T-helper 2 cell treated with Interferon-gamma antibody and Interleukin-4, amounts not matched to agents 100 ng/mL and 5 ng/mL, for 36 hours (primary cell): ENCODE measurements at regions not wholly inside any gene's neighbourhood (a gene's known extent, or its start where the extent isn't known, plus 50 kb on each side); places are given as distances from the start of the nearest gene placed in this dataset.

ENCODE experiments used
- intact Hi-C: fragments of 100-400 bp; cut with micrococcal nuclease; formaldehyde crosslinking; loops from one replicate; pipeline ENCODE4 v1.15.1; 2023

- intact Hi-C loops: loop anchor here (5.0 kb wide), 1 partner anchor 706 kb away; no protein-coding TSS in a partner anchor
Measured at GRCh38 chr9:87322840-87323635, 174.6 kb upstream of the DAPK1 start.

- intact Hi-C loops: loop anchor here (1.0 to 5.0 kb wide), 3 partner anchors 707 to 909 kb away; no protein-coding TSS in a partner anchor
Measured at GRCh38 chr9:87323928-87324327, 173.7 kb upstream of the DAPK1 start.

DNA sequence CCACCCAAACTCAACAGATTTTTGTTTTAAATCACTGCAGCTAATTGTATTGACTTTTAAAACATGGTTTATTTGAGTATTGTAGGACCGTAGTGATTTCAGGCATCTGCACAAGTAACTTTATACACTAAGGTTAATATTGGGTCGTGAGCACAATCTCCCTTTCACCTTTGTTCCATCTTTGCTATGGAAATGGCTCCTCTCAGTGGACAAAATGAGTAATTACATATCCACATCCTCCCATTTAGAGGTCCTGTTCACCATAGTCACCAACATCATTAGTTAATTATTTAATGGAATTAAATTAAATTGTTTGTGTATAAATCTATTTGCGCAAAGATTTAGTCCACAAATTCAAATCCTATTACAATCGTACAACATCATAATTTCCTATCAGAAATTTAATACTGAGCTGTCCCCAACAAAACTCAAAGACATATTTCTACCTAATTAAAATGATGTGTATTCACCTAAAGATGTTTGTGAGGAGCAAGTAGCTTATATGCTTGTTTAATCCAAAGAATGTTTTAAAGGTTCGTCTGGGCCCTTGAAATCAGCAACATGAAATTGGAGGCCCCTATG lies 173.0 kb upstream of the DAPK1 start:
- intact Hi-C loops: loop anchor here (1.0 to 5.0 kb wide), 4 partner anchors 687 to 910 kb away; no protein-coding TSS in a partner anchor

DNA sequence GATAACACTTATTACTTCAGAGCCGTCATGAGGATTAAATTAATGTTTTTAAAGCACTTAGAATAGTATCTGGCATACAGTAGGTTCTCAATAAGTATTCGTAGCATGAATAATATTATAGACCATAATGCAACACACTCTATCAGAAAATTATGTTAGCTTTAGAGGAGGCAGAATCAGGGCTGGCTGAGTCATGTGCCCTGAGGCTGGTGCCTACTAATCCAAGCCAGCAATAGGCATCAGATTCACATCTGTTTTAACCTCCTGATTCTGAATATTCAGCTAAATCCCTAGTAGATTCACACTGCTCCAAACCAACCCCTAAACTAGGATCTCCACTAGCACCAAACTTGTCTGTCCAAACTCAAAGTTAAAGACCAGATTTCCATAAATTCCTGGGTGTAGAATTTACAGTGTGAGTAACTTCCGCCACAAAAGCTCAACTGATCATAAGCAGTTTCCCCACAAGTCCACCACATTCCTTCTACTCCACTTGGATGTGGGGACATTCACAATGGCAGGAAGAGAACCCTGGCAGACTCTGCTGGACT lies 170.0 kb upstream of the DAPK1 start:
- intact Hi-C loops: loop anchor here (5.0 kb wide), 1 partner anchor 690 kb away; no protein-coding TSS in a partner anchor

GRCh38 chr9:87333802-87334201 lies 163.9 kb upstream of the DAPK1 start:
- intact Hi-C loops: no loop called here

DNA sequence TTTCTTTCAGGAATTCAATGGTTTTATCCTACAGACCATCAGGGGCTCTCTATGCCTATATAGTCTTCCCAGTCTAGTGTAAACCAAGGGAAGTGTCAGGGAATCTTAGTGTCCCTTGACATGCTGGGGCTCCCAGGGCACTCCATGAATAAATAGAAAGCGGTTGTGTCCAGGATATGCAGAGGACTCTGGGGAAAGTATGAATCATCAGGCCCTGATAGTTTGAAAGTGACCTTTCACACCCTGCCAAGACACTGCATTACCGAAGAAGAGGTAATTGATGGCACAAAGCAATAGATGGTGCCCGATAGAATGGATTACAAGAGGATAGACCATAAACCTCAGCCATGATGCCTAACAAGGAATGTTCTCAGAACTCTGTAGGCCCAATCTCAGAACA lies 163.3 kb upstream of the DAPK1 start:
- intact Hi-C loops: no loop called here

- intact Hi-C loops: no loop called here
Measured at GRCh38 chr9:87336407-87336806, 161.3 kb upstream of the DAPK1 start.

GRCh38 chr9:87336914-87337333 lies 160.7 kb upstream of the DAPK1 start:
- intact Hi-C loops: loop anchor here (1.0 kb wide), 1 partner anchor 326 kb away; no protein-coding TSS in a partner anchor

GRCh38 chr9:87337335-87338087 lies 160.2 kb upstream of the DAPK1 start:
- intact Hi-C loops: loop anchor here (1.0 kb wide), 1 partner anchor 326 kb away; no protein-coding TSS in a partner anchor

GRCh38 chr9:87338088-87338989 lies 159.3 kb upstream of the DAPK1 start:
- intact Hi-C loops: no loop called here

DNA sequence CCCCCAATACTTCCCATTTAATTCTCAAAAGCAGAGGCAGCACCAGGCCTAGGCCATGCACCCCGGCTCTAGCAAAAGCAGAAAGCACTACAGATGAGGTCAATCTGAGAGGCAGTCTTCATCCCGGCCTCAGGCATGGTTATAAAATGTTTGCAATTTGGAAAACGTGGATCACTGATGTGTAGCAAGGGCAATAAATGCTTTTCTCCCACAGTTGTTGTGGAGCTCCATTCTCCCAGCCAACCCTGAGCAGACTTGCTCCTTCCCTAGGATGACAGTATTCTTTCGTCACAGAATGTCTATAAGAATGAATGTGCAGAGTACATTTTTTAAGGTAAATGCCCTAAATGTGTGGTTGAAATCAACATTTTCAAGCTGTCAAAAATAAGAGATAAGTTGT lies 157.3 kb upstream of the DAPK1 start:
- intact Hi-C loops: no loop called here

- intact Hi-C loops: no loop called here
Measured at GRCh38 chr9:87342743-87343142, 154.9 kb upstream of the DAPK1 start.

GRCh38 chr9:87343816-87344430 lies 153.7 kb upstream of the DAPK1 start:
- intact Hi-C loops: no loop called here

DNA sequence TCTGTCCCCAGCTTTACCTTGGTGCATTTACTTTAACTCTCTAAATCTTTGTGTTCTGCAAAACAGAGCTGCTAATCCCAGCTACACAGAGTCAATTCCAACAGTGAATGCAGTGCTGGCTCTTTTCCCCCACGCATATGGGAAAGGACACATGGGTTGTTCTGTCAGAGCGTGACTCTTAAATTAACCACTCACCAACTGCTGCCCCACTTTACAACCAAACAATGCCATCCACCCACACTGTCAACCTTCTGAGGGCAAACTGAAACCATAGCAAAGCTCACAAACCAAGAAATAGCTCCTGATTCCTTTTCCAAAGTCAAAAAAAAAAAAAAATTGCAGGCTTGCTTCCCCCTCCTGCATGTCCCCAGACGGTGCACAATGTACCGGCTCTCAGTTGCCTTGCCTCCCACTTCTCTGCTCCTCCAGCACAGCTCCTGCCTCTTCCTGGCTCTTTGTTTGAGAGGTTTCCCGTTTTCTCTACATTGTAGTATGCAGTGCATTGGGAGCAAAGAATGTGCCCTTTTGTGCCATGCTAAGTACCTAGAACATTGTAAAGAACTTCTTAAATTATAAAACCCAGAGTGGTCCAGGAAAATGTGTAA lies 151.5 kb upstream of the DAPK1 start:
- intact Hi-C loops: no loop called here

GRCh38 chr9:87350915-87351314 lies 146.8 kb upstream of the DAPK1 start:
- intact Hi-C loops: no loop called here

GRCh38 chr9:87353301-87353700 lies 144.4 kb upstream of the DAPK1 start:
- intact Hi-C loops: no loop called here

- intact Hi-C loops: no loop called here
Measured at GRCh38 chr9:87354147-87354546, 143.5 kb upstream of the DAPK1 start.

DNA sequence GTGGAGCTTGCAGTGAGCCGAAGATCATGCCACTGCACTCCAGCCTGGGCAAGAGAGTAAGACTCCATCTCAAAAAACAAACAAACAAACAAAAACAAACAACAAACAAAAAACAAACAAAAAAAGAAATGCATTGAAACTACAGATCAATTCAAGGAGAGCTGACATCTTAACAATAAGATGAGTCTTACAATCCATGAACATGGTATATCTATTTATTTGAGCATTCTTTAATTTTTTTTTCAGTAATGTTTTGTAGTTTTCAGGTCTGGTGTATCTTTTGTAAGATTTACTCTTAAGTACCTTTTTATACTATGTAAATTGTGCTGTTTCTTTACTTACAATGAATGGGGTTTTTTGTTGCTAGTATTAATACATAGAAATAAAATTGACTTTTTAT lies 140.1 kb upstream of the DAPK1 start:
- intact Hi-C loops: no loop called here

DNA sequence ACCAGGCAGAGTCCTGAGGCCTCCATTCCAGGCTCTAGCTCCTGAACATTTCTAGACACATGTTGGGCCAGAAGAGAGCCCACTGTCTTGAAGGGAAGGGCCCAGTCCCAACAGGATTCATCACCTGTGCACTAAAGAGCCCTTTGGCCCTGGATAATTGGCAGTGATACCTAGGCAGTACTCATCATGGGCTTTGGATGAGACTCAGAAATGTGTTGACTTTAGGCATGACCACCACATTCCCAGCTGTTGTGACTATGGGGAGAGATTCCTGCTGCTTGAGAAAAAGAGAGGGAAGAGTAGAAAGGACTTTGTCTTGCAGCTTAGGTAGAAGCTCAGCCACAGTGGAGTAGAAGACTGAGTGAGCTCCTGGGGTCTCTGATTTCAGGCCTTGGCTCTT lies 138.4 kb upstream of the DAPK1 start:
- intact Hi-C loops: no loop called here
